HCT116 (cell line): ENCODE measurements at regions not wholly inside any gene's neighbourhood (a gene's known extent, or its start where the extent isn't known, plus 50 kb on each side); places are given as distances from the start of the nearest gene placed in this dataset.

Source experiments
- ATAC-seq: fragments of 200-7000 bp; cut with Tn5 transposase; 2 replicates; pipeline ENCODE4 v1.9.1; 2020; ENCODE audit warnings: mild to moderate bottlenecking, moderate library complexity
- BruUV-seq: library from RNA; stranded (reverse); fragments of 400-500 nt; replicated peaks from 2 replicates; lab custom pipeline; 2021; lab: Mats Ljungman, UMichigan
- CTCF ChIA-PET: fragments of 300-600 bp; sonication (Branson Sonifier 250); formaldehyde crosslinking; loops from one replicate; lab custom pipeline; 2021; ENCODE audit warnings: antibody characterized with exemption; lab: Charles Lee
- POLR2A ChIA-PET: fragments of 300-600, 350-600 bp; sonication (Branson Sonifier 250); formaldehyde crosslinking; loops from one replicate; lab custom pipeline; 2021; ENCODE audit warnings: antibody characterized with exemption; lab: Charles Lee
- RAD21 ChIA-PET, 2 experiments: fragments of 300-600 bp; sonication (Branson Sonifier 250); formaldehyde crosslinking; loops; one replicate each; lab custom pipeline; 2023; ENCODE audit warnings: low total read pairs in 2 of 2; ENCODE audit not compliant: uncharacterized antibody in 2 of 2, unreplicated experiment in 2 of 2, low non-redundant PET in 1 of 2; lab: Charles Lee
- DNase-seq: peaks from one replicate; pipeline ENCODE4 v3.0.0-alpha.2; 2010; ENCODE audit warnings: low read depth, low spot score
- H2AFZ ChIP-seq: fragments of 200-600 bp; shearing (Covaris generic), sonication (generic); 2 replicates; pipeline ENCODE4 v1.6.1; 2017; ENCODE audit warnings: low read depth, mixed run types, mixed read lengths, antibody characterized with exemption, low read length; ENCODE audit not compliant: poor library complexity, severe bottlenecking
- H3K27ac ChIP-seq: 2 replicates; pipeline ENCODE4 v1.5.1; 2012; ENCODE audit warnings: low read depth, low read length
- H3K27me3 ChIP-seq: fragments of 200-600 bp; sonication (generic); 2 replicates; pipeline ENCODE4 v1.6.1; 2016; ENCODE audit warnings: mixed run types, low read length, mixed read lengths; ENCODE audit not compliant: insufficient read depth
- H3K36me3 ChIP-seq, 2 experiments: fragments of 200-500 bp in 1 of 2; fragments of 200-600 bp in 1 of 2; sonication (Bioruptor generic) in 1 of 2; sonication (generic) in 1 of 2; 2 replicates each; pipeline versions ENCODE4 v1.5.1 to v1.6.1; 2014 to 2016; ENCODE audit warnings: low read length in 2 of 2, inconsistent platforms in 1 of 2, mixed read lengths in 1 of 2, mixed run types in 1 of 2; ENCODE audit not compliant: insufficient read depth in 2 of 2, control insufficient read depth in 1 of 2
- H3K4me1 ChIP-seq, 2 experiments: fragments of 200-600 bp in 1 of 2; sonication (generic) in 1 of 2; 2 replicates each; pipeline versions ENCODE4 v1.5.1 to v1.6.1; 2012 to 2017; ENCODE audit warnings: low read length in 2 of 2, inconsistent platforms in 1 of 2, mild to moderate bottlenecking in 1 of 2, mixed read lengths in 1 of 2, mixed run types in 1 of 2, moderate library complexity in 1 of 2; ENCODE audit not compliant: insufficient read depth in 2 of 2, control insufficient read depth in 1 of 2
- H3K4me2 ChIP-seq: fragments of 200-600 bp; sonication (generic); 2 replicates; pipeline ENCODE4 v1.6.1; 2017; ENCODE audit warnings: mixed run types, low read length, mixed read lengths
- H3K4me3 ChIP-seq, 2 experiments: fragments of 200-600 bp in 1 of 2; sonication (generic) in 1 of 2; replicated peaks in 1 of 2; 2 replicates each; pipeline ENCODE4 v1.5.1; 2011 to 2016; ENCODE audit warnings: low read length in 2 of 2, control low read depth in 1 of 2, low read depth in 1 of 2, mild to moderate bottlenecking in 1 of 2, mixed read lengths in 1 of 2, mixed run types in 1 of 2
- H3K79me2 ChIP-seq: fragments of 200-600 bp; sonication (generic); 2 replicates; pipeline ENCODE4 v1.6.1; 2017; ENCODE audit warnings: mild to moderate bottlenecking, mixed run types, low read length, moderate library complexity, mixed read lengths; ENCODE audit not compliant: insufficient read depth
- H3K9ac ChIP-seq: fragments of 200-600 bp; sonication (generic); 2 replicates; pipeline ENCODE4 v1.6.1; 2016; ENCODE audit warnings: low read length, mixed read lengths
- H3K9me2 ChIP-seq: fragments of 200-600 bp; sonication (generic), shearing (Covaris generic); 2 replicates; pipeline ENCODE4 v1.6.1; 2017; ENCODE audit warnings: mixed run types, mild to moderate bottlenecking, moderate library complexity; ENCODE audit not compliant: insufficient read depth
- H3K9me3 ChIP-seq, 2 experiments: fragments of 200-500 bp in 1 of 2; fragments of 200-600 bp in 1 of 2; sonication (Bioruptor generic) in 1 of 2; sonication (generic) in 1 of 2; 2 replicates each; pipeline ENCODE4 v1.6.1; 2014 to 2017; ENCODE audit warnings: low read length in 2 of 2, mixed read lengths in 2 of 2, inconsistent platforms in 1 of 2, low read depth in 1 of 2, mild to moderate bottlenecking in 1 of 2, mixed run types in 1 of 2, moderate library complexity in 1 of 2; ENCODE audit not compliant: control insufficient read depth in 1 of 2, insufficient read depth in 1 of 2
- H4K20me1 ChIP-seq: fragments of 200-600 bp; sonication (generic), shearing (Covaris generic); 2 replicates; pipeline ENCODE4 v1.6.1; 2017; ENCODE audit warnings: mixed run types, mild to moderate bottlenecking, moderate library complexity; ENCODE audit not compliant: insufficient read depth
- CBX3 ChIP-seq: IDR thresholded peaks from 2 replicates; pipeline ENCODE4 v1.6.1; 2012; ENCODE audit warnings: low read depth
- CEBPB ChIP-seq: IDR thresholded peaks from 2 replicates; pipeline ENCODE4 v1.6.1; 2012; ENCODE audit warnings: low read depth
- EGR1 ChIP-seq: IDR thresholded peaks from 2 replicates; pipeline ENCODE4 v1.6.1; 2012; ENCODE audit warnings: low read depth
- ELF1 ChIP-seq: IDR thresholded peaks from 2 replicates; pipeline ENCODE4 v1.6.1; 2012; ENCODE audit warnings: low read depth, borderline replicate concordance
- EZH2 ChIP-seq: fragments of 200-600 bp; sonication (generic); IDR thresholded peaks from 2 replicates; pipeline ENCODE4 v1.6.1; 2017; ENCODE audit warnings: antibody characterized with exemption, mixed run types
- FOSL1 ChIP-seq: IDR thresholded peaks from 2 replicates; pipeline ENCODE4 v1.6.1; 2012; ENCODE audit warnings: low read depth
- RAD21 ChIP-seq: IDR thresholded peaks from 2 replicates; pipeline ENCODE4 v1.6.1; 2012; ENCODE audit warnings: low read depth, mild to moderate bottlenecking
- SP1 ChIP-seq: IDR thresholded peaks from 2 replicates; pipeline ENCODE4 v1.6.1; 2012; ENCODE audit warnings: low read depth
- TCF7L2 ChIP-seq: IDR thresholded peaks from 2 replicates; pipeline ENCODE4 v1.7.0; 2011; ENCODE audit warnings: borderline replicate concordance, inconsistent platforms; ENCODE audit not compliant: insufficient read depth, insufficient read length; ENCODE audit errors: extremely low read depth
- YY1 ChIP-seq: IDR thresholded peaks from 2 replicates; pipeline ENCODE4 v1.6.1; 2011; ENCODE audit warnings: low read length, low read depth, moderate library complexity, mild to moderate bottlenecking; ENCODE audit not compliant: insufficient replicate concordance; ENCODE audit errors: extremely low read depth
- ZNF274 ChIP-seq: fragments of 200-500 bp; sonication (Bioruptor generic); IDR thresholded peaks from 2 replicates; pipeline ENCODE4 v1.6.1; 2014; ENCODE audit warnings: mild to moderate bottlenecking, low read depth, low read length, inconsistent platforms
- intact Hi-C: fragments of 100-400 bp; cut with micrococcal nuclease; formaldehyde crosslinking; loops from 2 replicates; pipeline ENCODE4 v1.10.0; 2022
- TF ChIP-seq, protein P1 (sequence below): IDR thresholded peaks from 2 replicates; pipeline ENCODE4 v1.6.1; 2012; ENCODE audit warnings: low read depth
- TF ChIP-seq, protein P2 (sequence below): IDR thresholded peaks from 2 replicates; pipeline ENCODE4 v1.6.1; 2011; ENCODE audit warnings: mild to moderate bottlenecking, low read length, moderate library complexity; ENCODE audit not compliant: insufficient replicate concordance; ENCODE audit errors: extremely low read depth

DNA sequence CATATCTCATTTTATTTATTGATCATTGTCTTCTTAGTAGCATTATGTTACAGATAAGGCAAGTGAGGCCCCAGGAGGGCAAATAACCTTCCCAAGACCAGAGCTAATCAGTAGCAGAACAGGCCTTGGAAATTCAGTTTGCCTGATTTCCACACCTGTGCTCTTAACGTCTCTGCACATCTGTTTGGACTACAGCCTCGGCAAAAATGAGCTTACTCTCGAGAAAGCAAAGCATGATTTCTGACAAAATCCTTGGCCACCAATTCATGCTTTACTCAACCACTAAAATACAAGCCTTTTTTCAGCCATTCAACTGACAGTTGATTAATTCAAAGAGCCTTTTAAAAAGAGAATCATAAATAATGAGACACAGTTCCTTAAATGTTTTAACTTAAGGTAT is 309.3 kb upstream of the HTR2A start (continued):
- TF ChIP-seq, protein P1, sequence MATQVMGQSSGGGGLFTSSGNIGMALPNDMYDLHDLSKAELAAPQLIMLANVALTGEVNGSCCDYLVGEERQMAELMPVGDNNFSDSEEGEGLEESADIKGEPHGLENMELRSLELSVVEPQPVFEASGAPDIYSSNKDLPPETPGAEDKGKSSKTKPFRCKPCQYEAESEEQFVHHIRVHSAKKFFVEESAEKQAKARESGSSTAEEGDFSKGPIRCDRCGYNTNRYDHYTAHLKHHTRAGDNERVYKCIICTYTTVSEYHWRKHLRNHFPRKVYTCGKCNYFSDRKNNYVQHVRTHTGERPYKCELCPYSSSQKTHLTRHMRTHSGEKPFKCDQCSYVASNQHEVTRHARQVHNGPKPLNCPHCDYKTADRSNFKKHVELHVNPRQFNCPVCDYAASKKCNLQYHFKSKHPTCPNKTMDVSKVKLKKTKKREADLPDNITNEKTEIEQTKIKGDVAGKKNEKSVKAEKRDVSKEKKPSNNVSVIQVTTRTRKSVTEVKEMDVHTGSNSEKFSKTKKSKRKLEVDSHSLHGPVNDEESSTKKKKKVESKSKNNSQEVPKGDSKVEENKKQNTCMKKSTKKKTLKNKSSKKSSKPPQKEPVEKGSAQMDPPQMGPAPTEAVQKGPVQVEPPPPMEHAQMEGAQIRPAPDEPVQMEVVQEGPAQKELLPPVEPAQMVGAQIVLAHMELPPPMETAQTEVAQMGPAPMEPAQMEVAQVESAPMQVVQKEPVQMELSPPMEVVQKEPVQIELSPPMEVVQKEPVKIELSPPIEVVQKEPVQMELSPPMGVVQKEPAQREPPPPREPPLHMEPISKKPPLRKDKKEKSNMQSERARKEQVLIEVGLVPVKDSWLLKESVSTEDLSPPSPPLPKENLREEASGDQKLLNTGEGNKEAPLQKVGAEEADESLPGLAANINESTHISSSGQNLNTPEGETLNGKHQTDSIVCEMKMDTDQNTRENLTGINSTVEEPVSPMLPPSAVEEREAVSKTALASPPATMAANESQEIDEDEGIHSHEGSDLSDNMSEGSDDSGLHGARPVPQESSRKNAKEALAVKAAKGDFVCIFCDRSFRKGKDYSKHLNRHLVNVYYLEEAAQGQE = no peak
- TF ChIP-seq EGR1 (no peak), CBX3 (no peak), TCF7L2 (no peak), ELF1 (no peak), EZH2 (no peak), RAD21 (no peak), ZNF274 (no peak)
- TF ChIP-seq, protein P2, sequence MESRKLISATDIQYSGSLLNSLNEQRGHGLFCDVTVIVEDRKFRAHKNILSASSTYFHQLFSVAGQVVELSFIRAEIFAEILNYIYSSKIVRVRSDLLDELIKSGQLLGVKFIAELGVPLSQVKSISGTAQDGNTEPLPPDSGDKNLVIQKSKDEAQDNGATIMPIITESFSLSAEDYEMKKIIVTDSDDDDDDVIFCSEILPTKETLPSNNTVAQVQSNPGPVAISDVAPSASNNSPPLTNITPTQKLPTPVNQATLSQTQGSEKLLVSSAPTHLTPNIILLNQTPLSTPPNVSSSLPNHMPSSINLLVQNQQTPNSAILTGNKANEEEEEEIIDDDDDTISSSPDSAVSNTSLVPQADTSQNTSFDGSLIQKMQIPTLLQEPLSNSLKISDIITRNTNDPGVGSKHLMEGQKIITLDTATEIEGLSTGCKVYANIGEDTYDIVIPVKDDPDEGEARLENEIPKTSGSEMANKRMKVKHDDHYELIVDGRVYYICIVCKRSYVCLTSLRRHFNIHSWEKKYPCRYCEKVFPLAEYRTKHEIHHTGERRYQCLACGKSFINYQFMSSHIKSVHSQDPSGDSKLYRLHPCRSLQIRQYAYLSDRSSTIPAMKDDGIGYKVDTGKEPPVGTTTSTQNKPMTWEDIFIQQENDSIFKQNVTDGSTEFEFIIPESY = no peak

DNA sequence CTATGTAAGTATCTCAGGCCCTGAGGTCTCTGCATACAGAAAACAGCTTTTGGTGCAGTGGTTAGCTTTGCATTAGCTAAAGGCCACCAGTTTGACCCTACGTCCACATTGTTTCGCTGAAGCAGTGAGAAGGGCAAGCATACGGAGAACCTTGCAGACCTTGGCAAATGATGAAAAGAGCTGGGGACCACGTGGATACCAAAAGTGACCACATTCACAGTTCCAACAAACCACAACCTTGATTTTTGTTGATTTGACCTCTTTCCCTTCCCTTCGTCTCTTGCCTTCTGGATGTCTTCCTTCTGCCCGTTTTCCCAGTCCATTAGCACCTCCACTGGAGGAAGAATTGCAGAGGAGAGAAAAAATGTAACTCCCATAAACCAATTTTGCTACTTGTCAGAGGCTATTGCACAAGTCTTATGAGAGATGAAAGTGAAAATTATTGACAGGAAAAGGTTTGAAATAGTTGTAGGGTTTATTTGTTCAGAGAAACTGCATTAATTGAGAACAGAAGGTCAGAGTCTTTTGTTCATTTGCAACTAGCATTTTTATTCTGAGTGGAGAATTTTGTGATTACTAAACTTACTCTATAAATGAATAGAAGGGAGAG is 293.9 kb upstream of the HTR2A start:
- no peak overlapping the region for H3K4me3 ChIP-seq
- ChIA-PET RAD21 (no interaction called here), CTCF (no interaction called here), POLR2A (no interaction called here)
- no peaks in the 10 kb centered on the region; the same call in 1 of the 2 replicates for H3K27me3 ChIP-seq
- intact Hi-C loops = no loop called here
- ATAC-seq (no peak), DNase-seq (no peak)
- no peaks in the 10 kb centered on the region for H3K9me3 ChIP-seq
- H3K36me3 ChIP-seq = no peaks in the 10 kb centered on the region
- TF ChIP-seq FOSL1 (no peak), YY1 (no peak), ELF1 (no peak), ZNF274 (no peak), SP1 (no peak), CEBPB (no peak)
- TF ChIP-seq, protein P1 = no peak
- H2AFZ ChIP-seq = no peak overlapping the region
- H3K4me1 ChIP-seq = no peaks in the 10 kb centered on the region
- no peaks in the 10 kb centered on the region for H4K20me1 ChIP-seq
- no peak overlapping the region for H3K4me2 ChIP-seq
- no peaks in the 10 kb centered on the region for H3K79me2 ChIP-seq
- no peaks in the 10 kb centered on the region for H3K9me2 ChIP-seq
- H3K27ac ChIP-seq = no peak overlapping the region
- no peak overlapping the region for H3K9ac ChIP-seq
- no TSS peak for BruUV-seq
